BE2C (cell line): ENCODE measurements at regions not wholly inside any gene's neighbourhood (a gene's known extent, or its start where the extent isn't known, plus 50 kb on each side); places are given as distances from the start of the nearest gene placed in this dataset.
"Not testable (repeated sequence)": the region's sequence is repeated elsewhere in the genome, so short reads cannot be mapped to it uniquely, and the experiment has no call there.

Experiments used
- DNase-seq: peaks from one replicate; pipeline ENCODE4 v3.0.0-alpha.2; 2020
- H3K27me3 ChIP-seq: fragments of 250-450 bp; sonication (Bioruptor Pico); 2 replicates; pipeline ENCODE4 v1.5.1; 2020; ENCODE audit warnings: mild to moderate bottlenecking
- H3K36me3 ChIP-seq: fragments of 250-450 bp; sonication (Bioruptor Pico); 2 replicates; pipeline ENCODE4 v1.5.1; 2020; ENCODE audit warnings: mild to moderate bottlenecking
- H3K4me1 ChIP-seq: fragments of 250-450 bp; sonication (Bioruptor Pico); 2 replicates; pipeline ENCODE4 v1.5.1; 2020
- H3K4me3 ChIP-seq: 2 replicates; pipeline ENCODE4 v1.5.1; 2011; ENCODE audit warnings: low read depth, low read length
- H3K9me3 ChIP-seq: fragments of 250-450 bp; sonication (Bioruptor Pico); 2 replicates; pipeline ENCODE4 v1.5.1; 2020
- CTCF ChIP-seq: IDR thresholded peaks from 2 replicates; pipeline ENCODE4 v1.5.1; 2012; ENCODE audit warnings: mild to moderate bottlenecking, low read depth, low read length

- H3K4me1 ChIP-seq, DNase-seq: not testable (repeated sequence)
These were observed 70.8 kb downstream of the TBC1D26 start for GRCh38 chr17:15802917-15803316.

DNA sequence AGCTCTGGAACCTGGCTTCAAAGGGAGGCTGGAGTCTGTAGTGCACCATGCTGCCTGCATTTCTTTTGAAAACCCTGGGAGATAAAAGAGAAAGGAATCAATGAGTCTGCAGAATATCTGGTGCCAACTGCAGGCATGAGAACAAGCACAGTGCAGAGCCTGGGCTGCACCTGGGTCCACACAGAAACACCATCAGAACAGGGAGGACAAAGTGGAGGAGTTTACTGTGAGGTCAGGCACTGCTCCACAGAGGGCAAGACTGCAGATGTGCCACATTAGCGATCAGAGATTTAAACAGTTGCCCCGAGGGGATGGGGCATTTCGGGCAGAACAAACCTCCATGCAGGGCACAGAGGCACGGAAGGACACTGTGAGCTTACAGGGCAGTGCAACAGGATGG is 74.7 kb downstream of the TBC1D26 start:
- DNase-seq: not testable (repeated sequence)

More at GRCh38 chr17:15802917-15803316, 70.8 kb downstream of the TBC1D26 start:
- not testable (repeated sequence) for H3K27me3 ChIP-seq, H3K4me3 ChIP-seq, H3K36me3 ChIP-seq, H3K9me3 ChIP-seq

GRCh38 chr17:15813388-15813787 is 81.3 kb downstream of the TBC1D26 start:
- H3K9me3 ChIP-seq, H3K36me3 ChIP-seq, DNase-seq, H3K4me3 ChIP-seq, H3K27me3 ChIP-seq, H3K4me1 ChIP-seq: not testable (repeated sequence)

More for the DNA sequence above, 74.7 kb downstream of the TBC1D26 start:
- H3K36me3 ChIP-seq, H3K4me3 ChIP-seq, H3K4me1 ChIP-seq, H3K9me3 ChIP-seq, H3K27me3 ChIP-seq: not testable (repeated sequence)

DNA sequence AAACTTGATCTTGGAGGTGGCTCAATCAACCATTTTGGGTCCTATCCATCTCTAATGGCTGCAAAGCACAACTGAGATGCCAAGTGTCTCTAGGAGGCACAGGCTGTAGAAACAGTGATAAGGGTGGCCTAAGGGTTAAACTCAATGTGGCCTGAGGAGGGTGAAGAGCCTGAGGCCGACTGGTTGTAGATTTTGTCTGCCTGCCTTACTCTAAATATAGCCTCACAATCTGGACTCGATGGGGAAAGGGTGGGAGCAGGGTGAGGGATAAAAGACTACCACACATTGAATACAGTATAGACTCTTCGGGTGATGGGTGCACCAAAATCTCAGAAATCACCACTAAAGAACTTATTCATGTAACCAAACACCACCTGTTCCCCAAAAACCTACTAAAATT is 81.9 kb downstream of the TBC1D26 start:
- not testable (repeated sequence) for H3K4me3 ChIP-seq, H3K4me1 ChIP-seq, H3K9me3 ChIP-seq, H3K27me3 ChIP-seq, H3K36me3 ChIP-seq, DNase-seq

DNA sequence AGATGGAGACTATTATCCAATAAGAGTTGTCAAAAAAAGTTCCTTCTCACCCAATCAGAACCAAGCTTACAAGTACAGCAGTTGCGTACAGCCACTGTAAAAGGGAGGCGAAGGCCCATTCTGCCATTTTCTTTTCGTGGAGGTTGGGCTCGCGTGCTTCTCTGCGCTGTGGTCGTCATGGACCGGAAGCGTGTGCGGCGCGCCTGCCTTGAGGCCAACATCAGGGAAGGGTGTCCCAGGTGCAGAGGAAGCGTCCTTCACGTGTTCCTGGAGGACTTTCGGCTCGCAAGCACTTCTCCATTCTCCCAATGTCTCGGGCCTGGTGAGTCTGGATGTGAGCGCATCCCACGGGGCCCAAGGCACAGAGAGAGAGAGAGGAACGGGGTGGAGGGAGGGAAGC is 85.8 kb downstream of the TBC1D26 start:
- not testable (repeated sequence) for H3K9me3 ChIP-seq, H3K36me3 ChIP-seq, H3K4me1 ChIP-seq, DNase-seq, H3K4me3 ChIP-seq, H3K27me3 ChIP-seq

GRCh38 chr17:15822280-15822679 is 90.2 kb downstream of the TBC1D26 start:
- not testable (repeated sequence) for H3K27me3 ChIP-seq, DNase-seq, H3K4me1 ChIP-seq, H3K4me3 ChIP-seq, H3K9me3 ChIP-seq, H3K36me3 ChIP-seq

GRCh38 chr17:15828727-15829314 is 96.7 kb downstream of the TBC1D26 start:
- peak; percentile 75 for DNase-seq
- not testable (repeated sequence) for H3K4me1 ChIP-seq, H3K9me3 ChIP-seq, H3K36me3 ChIP-seq, H3K4me3 ChIP-seq, H3K27me3 ChIP-seq
- peak; percentile 62 for TF ChIP-seq CTCF

DNA sequence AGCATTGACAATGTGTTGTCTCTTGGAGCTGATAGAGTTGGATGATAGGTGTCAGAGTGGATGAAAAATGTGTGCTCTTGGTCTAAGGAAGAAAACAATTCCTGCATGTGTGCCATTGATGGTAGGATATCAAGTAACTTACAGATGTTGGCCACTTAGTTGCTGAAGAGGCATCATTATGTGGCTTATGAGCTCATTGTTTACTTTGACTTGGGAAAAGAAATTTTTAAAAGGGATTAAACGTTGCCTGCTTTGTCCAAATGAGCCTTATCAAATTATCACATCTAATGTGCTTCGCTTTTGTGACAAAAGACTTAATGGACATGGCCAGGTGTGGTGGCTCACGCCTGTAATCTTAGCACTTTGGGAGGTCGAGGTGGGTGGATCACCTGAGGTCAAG is 98.1 kb downstream of the TBC1D26 start:
- DNase-seq, H3K4me3 ChIP-seq, H3K36me3 ChIP-seq, H3K27me3 ChIP-seq, H3K9me3 ChIP-seq, H3K4me1 ChIP-seq: not testable (repeated sequence)

- not testable (repeated sequence) for H3K9me3 ChIP-seq, DNase-seq, H3K36me3 ChIP-seq, H3K4me3 ChIP-seq, H3K27me3 ChIP-seq, H3K4me1 ChIP-seq
These were observed 99.1 kb downstream of the TBC1D26 start for GRCh38 chr17:15831182-15831581.

DNA sequence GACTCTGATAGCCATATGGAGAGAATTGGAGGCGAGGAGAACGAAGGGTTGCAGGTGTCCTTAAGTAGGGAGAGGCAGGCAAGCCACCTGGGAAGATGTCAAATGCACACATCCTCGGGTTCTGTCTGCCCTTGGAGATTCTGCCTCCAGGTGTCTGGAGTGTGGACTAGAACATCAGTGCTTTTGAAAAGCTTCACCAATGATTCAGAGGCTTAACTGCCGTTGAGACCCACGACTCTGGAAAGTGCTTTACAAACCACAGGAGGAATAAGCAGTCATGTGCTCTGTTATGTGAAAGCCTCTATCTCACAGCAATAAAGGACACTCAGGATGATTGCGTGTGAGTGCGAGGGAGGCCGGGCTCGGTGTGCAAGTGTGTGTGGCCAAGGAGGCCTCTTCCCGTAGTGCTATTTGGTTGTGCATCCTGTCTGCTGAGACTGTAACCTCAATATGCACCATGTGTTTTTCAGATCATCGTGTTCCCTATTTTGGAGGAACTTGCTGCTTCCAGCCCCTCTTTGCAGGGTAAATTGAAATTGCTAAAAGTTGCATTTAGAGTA is 100.9 kb downstream of the TBC1D26 start:
- not testable (repeated sequence) for H3K4me1 ChIP-seq, H3K4me3 ChIP-seq, DNase-seq, H3K27me3 ChIP-seq, H3K9me3 ChIP-seq, H3K36me3 ChIP-seq

- not testable (repeated sequence) for H3K36me3 ChIP-seq, H3K4me1 ChIP-seq, H3K27me3 ChIP-seq, H3K9me3 ChIP-seq, H3K4me3 ChIP-seq, DNase-seq
These were observed 101.8 kb downstream of the TBC1D26 start for GRCh38 chr17:15833890-15834289.

DNA sequence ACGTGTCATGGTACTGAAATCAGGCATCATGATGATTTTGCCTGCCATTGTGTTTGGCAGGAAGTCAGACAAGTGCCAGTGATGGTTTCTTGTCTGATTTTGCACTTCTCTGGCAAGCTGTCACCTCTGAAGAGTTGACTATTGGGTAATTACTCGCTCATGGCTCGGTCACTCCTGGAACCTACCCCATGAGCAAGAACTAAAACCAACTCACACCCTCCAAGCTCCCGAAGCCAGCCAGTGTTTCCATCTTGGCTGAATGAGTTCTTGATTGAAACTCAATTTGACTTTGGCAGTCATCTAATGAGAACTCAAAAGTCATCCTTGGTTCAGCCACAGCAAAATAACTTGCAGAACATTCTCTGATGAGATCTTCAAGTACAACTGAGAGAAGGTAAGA is 103.4 kb downstream of the TBC1D26 start:
- not testable (repeated sequence) for DNase-seq, H3K9me3 ChIP-seq, H3K27me3 ChIP-seq, H3K4me1 ChIP-seq, H3K4me3 ChIP-seq, H3K36me3 ChIP-seq

- not testable (repeated sequence) for H3K27me3 ChIP-seq, H3K36me3 ChIP-seq, H3K9me3 ChIP-seq, H3K4me1 ChIP-seq, H3K4me3 ChIP-seq, DNase-seq
These were observed 104.3 kb downstream of the TBC1D26 start for GRCh38 chr17:15836249-15836982.

GRCh38 chr17:15836991-15837390 is 104.9 kb downstream of the TBC1D26 start:
- not testable (repeated sequence) for H3K9me3 ChIP-seq, H3K4me3 ChIP-seq, H3K4me1 ChIP-seq, H3K27me3 ChIP-seq, DNase-seq, H3K36me3 ChIP-seq

DNA sequence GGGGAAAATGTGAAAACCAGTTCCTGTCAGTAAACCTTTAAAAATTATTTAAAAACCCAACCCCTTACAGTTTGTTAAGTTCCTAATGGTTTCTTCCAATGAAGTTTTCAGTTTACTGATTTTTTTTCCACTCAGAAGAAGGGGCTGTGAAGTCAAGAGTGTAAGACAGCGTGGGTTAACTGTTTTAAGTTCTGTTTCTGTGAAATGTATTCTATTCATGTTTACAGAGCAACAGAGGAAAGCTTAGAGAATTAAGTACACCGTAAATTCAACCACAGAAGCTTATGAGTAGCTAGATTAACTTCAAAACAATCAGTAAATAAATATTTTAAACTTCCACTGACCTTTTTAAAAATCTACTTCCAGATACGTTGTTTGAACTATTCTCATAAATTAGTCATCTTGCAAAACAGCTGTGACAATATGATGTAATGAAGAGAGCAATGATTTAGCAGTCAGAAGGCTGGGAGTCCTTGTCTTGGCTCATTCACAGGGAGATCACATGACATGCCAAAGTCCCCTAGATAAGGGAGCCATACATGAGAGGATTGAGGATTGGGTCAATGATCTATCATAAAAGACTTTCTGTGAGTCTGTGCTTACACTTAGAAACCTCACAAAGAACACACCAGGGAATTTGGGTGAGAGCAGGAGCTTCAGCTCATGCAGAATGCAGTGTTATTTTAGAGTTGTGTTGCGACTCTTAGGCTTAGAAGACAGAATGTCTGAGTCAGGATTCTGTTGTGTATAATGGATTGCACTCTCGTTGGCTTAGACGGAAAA is 97.3 kb upstream of the ADORA2B start:
- H3K4me1 ChIP-seq, H3K27me3 ChIP-seq, H3K36me3 ChIP-seq, H3K4me3 ChIP-seq, DNase-seq, H3K9me3 ChIP-seq: not testable (repeated sequence)
